ENCODE measurements at regions not wholly inside any gene's neighbourhood (a gene's known extent, or its start where the extent isn't known, plus 50 kb on each side); places are given as distances from the start of the nearest gene placed in this dataset.

DNA sequence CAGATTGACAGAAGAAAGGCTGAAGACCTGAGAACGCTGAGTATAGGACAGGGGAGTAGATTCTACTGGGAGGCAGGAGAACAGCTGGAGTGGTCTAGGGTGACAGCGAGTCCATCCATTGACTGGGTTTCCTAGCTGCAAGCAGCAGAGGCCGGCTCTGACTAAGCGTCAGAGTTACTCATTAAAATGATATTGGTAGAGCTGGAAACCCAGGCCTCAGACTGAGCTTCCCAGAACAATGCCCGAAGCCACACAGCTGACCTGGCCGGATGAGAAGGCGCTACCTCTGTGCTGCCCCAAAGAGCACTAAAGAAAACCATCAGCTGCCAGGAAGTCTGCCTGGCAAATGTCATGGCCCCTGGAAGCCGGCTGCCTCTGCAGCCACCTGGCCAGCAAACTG lies 78.5 kb upstream of the FZD10 start:
- H3K4me3 ChIP-seq (ENCODE audit: low read depth, low read length): no peak overlapping the region
- no peak for DNase-seq (ENCODE audit: low read depth)
- TF ChIP-seq, protein P1, sequence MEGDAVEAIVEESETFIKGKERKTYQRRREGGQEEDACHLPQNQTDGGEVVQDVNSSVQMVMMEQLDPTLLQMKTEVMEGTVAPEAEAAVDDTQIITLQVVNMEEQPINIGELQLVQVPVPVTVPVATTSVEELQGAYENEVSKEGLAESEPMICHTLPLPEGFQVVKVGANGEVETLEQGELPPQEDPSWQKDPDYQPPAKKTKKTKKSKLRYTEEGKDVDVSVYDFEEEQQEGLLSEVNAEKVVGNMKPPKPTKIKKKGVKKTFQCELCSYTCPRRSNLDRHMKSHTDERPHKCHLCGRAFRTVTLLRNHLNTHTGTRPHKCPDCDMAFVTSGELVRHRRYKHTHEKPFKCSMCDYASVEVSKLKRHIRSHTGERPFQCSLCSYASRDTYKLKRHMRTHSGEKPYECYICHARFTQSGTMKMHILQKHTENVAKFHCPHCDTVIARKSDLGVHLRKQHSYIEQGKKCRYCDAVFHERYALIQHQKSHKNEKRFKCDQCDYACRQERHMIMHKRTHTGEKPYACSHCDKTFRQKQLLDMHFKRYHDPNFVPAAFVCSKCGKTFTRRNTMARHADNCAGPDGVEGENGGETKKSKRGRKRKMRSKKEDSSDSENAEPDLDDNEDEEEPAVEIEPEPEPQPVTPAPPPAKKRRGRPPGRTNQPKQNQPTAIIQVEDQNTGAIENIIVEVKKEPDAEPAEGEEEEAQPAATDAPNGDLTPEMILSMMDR (IDR thresholded peaks at IDR 0.05; ENCODE audit: insufficient read depth, low read depth, low read length): no peak

DNA sequence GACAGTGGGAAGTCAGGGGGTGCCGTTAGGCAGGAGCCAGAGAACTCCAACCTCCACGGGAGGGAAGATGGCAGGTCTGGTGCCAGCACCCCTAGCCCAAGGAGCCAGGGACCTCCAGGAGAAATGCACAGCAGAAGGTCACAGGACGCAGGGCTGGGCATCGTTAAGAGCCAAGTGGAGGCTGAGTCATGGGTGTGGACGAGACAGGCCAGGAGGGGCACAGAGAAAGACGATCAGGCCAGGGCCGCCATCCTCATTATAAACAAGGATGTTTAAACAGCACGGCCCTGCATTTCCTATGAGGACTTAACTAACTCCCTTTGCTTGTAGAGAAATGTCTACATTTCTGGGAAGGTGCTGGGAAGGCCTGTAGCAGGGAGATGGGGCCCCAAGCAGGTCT lies 77.9 kb upstream of the FZD10 start:
- TF ChIP-seq, protein P1 (IDR thresholded peaks at IDR 0.05; ENCODE audit: insufficient read depth, low read depth, low read length): no peak
- DNase-seq (ENCODE audit: low read depth): no peak
- no peak overlapping the region for H3K4me3 ChIP-seq (ENCODE audit: low read depth, low read length)

DNA sequence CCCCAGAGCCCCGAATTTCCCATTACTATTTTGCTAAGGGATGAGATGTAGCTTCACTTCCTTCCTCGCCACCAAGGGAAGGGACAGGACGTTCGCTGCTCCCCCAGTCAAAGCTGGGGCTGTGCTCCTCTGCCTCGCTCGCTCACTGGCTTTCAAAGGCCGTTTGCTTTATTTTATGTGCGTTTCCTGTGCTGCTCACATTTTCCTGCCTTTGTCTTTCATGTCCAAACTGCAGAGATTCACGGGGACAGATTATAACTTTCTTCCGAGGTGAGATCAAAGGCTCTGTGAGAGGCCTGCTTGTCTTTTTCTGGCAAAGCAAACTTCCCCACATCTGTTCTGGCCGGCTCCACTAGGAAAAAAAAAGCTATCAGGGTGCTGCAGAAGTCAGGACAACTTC lies 76.0 kb upstream of the FZD10 start:
- DNase-seq (ENCODE audit: low read depth): no peak
- H3K4me3 ChIP-seq (ENCODE audit: low read depth, low read length): no peak overlapping the region
- TF ChIP-seq, protein P1 (IDR thresholded peaks at IDR 0.05; ENCODE audit: insufficient read depth, low read depth, low read length): no peak

DNA sequence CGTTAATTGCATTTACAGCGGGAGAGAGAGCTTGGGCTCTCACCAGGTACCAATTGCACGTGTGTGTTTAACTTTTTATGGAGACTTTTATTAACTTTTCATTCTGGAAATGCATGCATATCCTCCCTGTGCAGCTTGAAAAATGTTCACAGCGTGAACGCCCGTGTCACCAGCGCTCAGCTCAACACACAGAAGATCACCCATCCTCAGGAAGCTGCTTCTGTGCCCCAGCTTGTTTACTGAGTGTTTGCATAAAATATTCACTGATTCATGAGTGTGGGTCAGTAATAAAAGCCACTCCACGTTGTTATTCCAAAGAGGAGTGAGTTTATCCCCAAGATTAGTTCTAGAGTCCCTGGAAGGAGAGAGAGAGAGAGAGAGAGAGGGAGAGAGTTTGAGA lies 75.5 kb upstream of the FZD10 start:
- H3K4me3 ChIP-seq (ENCODE audit: low read depth, low read length): no peak overlapping the region
- DNase-seq (ENCODE audit: low read depth): no peak
- TF ChIP-seq, protein P1 (IDR thresholded peaks at IDR 0.05; ENCODE audit: insufficient read depth, low read depth, low read length): no peak

DNA sequence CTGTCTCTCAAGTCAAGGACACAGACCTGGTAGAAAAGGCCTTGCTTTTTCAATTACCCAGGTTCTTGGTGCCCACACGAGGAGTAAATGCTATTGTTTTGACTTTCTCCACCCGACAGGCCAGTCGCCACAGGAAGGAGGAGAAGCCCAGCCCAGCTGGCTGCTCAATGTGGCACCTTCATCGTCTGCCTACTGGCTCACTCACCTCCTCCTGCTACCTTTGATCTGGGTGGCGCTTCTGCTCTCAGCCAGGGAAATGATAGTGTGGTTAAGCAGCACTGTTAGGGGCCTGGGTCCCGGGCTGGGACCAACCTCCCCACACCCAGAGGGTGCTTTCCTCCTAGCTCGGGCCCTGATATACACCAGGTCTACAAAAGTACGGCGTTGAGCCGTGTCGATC lies 75.0 kb upstream of the FZD10 start:
- H3K4me3 ChIP-seq (ENCODE audit: low read depth, low read length): no peak overlapping the region
- DNase-seq (ENCODE audit: low read depth): no peak
- TF ChIP-seq, protein P1 (IDR thresholded peaks at IDR 0.05; ENCODE audit: insufficient read depth, low read depth, low read length): no peak

DNA sequence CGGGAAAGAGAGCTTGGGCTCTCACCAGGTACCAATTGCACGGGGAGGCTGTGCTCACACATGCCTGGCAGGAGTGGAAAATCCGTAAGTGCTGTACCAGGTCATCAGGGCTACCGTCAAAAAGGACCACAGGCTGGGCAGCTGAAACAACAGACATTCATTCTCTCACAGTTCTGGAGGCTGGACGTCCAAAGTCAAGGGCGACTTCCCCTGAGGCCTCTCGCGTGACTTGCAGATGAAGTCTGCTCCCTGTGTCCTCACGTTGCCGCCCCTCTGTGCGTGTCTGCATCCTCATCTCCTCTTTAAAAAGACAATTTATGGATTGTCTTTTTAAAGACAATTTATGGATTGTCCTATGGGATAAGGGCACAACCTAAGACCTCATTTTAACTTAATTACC lies 73.8 kb upstream of the FZD10 start:
- H3K4me3 ChIP-seq (ENCODE audit: low read depth, low read length): no peak overlapping the region
- TF ChIP-seq, protein P1 (IDR thresholded peaks at IDR 0.05; ENCODE audit: insufficient read depth, low read depth, low read length): no peak
- no peak for DNase-seq (ENCODE audit: low read depth)

DNA sequence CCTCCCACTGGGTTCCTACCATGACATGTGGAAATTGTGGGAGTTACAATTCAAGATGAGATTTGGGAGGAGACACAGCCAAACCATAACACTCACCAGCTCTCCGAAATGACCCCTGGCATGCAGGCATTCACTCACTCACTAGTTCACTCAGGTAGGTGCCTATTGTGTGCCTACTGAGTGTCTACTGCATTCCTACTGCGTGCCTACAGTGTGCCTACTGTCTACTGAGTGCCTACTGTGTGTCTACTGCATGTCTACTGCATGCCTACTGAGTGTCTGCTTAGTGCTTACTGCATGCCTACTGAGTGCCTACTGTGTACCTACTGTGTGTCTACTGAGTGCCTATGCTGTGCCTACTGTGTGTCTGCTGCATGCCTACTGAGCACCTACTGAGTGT lies 71.7 kb upstream of the FZD10 start:
- no peak for DNase-seq (ENCODE audit: low read depth)
- TF ChIP-seq, protein P1 (IDR thresholded peaks at IDR 0.05; ENCODE audit: insufficient read depth, low read depth, low read length): no peak
- no peak overlapping the region for H3K4me3 ChIP-seq (ENCODE audit: low read depth, low read length)
